Ovary (tissue), 7 donors: ENCODE measurements at regions not wholly inside any gene's neighbourhood (a gene's known extent, or its start where the extent isn't known, plus 50 kb on each side); places are given as distances from the start of the nearest gene placed in this dataset.

Experiments used
- DNase-seq, 5 donors: peaks; one replicate each; pipeline ENCODE4 v3.0.0-alpha.2; 2019 to 2020
- H3K27ac ChIP-seq, 2 donors: fragments of 200-600 bp; one replicate each; pipeline versions ENCODE4 v1.5.1 to v1.8.0; 2019 to 2022
- H3K27me3 ChIP-seq: fragments of 200-600 bp; one replicate; pipeline ENCODE4 v1.8.0; 2022
- H3K36me3 ChIP-seq: fragments of 200-600 bp; sonication (generic); one replicate; pipeline ENCODE4 v1.5.1; 2019
- H3K4me1 ChIP-seq: one replicate; pipeline ENCODE4 v1.8.1; 2013; ENCODE audit warnings: mild to moderate bottlenecking, moderate library complexity; ENCODE audit not compliant: insufficient read depth
- H3K4me3 ChIP-seq: fragments of 200-600 bp; sonication (generic); one replicate; pipeline ENCODE4 v1.5.1; 2017
- H3K9me3 ChIP-seq, 2 donors: fragments of 200-600 bp in 1 of 2; sonication (generic) in 1 of 2; one replicate each; pipeline versions ENCODE4 v1.5.1 to v1.8.1; 2013 to 2019; ENCODE audit warnings: mild to moderate bottlenecking in 1 of 2, moderate library complexity in 1 of 2
- EP300 ChIP-seq: sonication (generic); formaldehyde crosslinking; IDR thresholded peaks from one replicate; pipeline ENCODE4 v1.6.1; 2017; ENCODE audit warnings: antibody characterized with exemption
- POLR2A ChIP-seq: fragments of 450-650 bp; IDR thresholded peaks from one replicate; pipeline ENCODE4 v1.6.1; 2017; ENCODE audit warnings: antibody characterized with exemption, mild to moderate bottlenecking, moderate library complexity
- WGBS, 3 donors: extraction: QIAGEN DNeasy Blood & Tissue Kit in 1 of 3; methylation state at CpG; one replicate each; pipeline versions ENCODE4 v1.1.5 to v1.1.7; 2013 to 2017; 5-methylcytosine and 5-hydroxymethylcytosine counted together
- intact Hi-C, 4 donors: fragments of 100-400 bp; cut with DNase I; formaldehyde crosslinking; loops; one replicate each; pipeline versions ENCODE4 v1.11.0 to v1.15.1; 2022 to 2023
- TF ChIP-seq, protein P1 (sequence below), 3 donors: fragments of 450-650 bp in 2 of 3; fragments of 200-600 bp in 1 of 3; IDR thresholded peaks; one replicate each; pipeline versions ENCODE4 v1.5.1 to v1.8.0; 2016 to 2022; ENCODE audit warnings: antibody characterized with exemption in 3 of 3, mild to moderate bottlenecking in 1 of 3
- donor health status: DM: no; HTN: no; CAD: no; lungs with moderate emphysema.
- donor health status: DM: no; HTN: no; CAD: no.
- donor health status: Bipolar disorder and iron deficiency.
- donor health status: DM: no; HTN: no; CAD: no.
- donor health status: DM: yes; HTN: yes; CAD: no.

DNA sequence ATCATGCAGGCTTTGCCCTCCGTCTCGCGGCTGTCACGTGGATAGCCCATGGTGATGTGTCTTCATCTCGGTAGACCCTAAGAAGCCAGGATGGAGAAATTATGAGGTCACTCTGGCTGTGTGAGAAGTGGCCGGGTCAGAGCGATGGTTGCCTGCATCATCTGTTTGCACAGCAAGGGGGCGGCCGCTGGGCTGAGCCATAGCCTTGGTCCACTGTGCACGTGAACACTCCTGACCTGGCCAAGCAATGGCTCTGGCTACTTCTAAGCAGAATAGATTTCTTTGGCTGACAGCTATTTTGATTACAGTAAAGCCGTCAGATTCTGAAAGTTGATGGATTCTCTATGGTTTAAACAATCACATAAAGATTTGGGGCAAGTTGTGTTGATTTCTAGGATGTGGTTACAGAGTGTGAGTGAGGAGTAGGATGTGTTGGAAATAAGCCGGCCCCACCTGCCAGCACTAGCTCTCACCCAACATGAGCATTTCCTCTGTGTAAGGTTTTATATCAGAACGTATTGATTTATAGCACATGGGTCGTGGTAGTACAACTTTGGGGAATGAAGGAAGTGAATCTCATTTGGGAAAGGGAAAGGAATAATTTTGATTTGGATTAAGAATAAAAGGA is 214.4 kb upstream of the GPR26 start:
- 70 to 71% (median 71%) methylated on average over 14 of the region's 14 CpGs for WGBS, 3 donors
- Histone ChIP-seq H3K4me1 (no peaks in the 10 kb centered on the region), H3K27me3 (no peaks in the 10 kb centered on the region), H3K27ac (no peak overlapping the region), H3K9me3 (peaks cover 0 to 3% of the 10 kb centered on the region in 2 donors), H3K36me3 (no peaks in the 10 kb centered on the region), H3K4me3 (no peak overlapping the region)
- no peak for DNase-seq
- intact Hi-C loops: no loop called here
- TF ChIP-seq, protein P1, sequence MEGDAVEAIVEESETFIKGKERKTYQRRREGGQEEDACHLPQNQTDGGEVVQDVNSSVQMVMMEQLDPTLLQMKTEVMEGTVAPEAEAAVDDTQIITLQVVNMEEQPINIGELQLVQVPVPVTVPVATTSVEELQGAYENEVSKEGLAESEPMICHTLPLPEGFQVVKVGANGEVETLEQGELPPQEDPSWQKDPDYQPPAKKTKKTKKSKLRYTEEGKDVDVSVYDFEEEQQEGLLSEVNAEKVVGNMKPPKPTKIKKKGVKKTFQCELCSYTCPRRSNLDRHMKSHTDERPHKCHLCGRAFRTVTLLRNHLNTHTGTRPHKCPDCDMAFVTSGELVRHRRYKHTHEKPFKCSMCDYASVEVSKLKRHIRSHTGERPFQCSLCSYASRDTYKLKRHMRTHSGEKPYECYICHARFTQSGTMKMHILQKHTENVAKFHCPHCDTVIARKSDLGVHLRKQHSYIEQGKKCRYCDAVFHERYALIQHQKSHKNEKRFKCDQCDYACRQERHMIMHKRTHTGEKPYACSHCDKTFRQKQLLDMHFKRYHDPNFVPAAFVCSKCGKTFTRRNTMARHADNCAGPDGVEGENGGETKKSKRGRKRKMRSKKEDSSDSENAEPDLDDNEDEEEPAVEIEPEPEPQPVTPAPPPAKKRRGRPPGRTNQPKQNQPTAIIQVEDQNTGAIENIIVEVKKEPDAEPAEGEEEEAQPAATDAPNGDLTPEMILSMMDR (IDR thresholded peaks at IDR 0.05): no peak
- TF ChIP-seq EP300 (no peak), POLR2A (no peak)

DNA sequence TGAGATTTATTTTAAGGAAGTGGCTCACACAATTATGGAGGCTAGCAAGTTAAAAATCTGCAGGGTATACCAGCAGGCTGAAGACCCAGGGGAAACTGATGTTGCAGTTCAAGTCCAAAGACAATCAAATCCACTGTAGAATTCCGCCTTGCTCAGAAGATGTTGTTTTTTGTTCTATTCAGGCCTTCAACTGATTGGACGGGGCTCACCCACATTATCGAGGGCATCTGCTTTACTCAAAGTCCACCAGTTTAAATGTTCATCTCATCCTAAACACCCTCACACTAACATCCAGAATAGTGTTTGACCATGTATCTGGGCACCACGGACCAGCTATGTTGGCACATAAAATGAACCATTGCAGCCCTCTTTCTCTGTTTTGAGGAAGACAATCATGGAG is 211.2 kb upstream of the GPR26 start:
- no peaks in the 10 kb centered on the region for H3K27me3 ChIP-seq
- H3K36me3 ChIP-seq: no peaks in the 10 kb centered on the region
- WGBS, 3 donors: 93 to 95% (median 93%) methylated on average over 4 of the region's 4 CpGs
- intact Hi-C loops: no loop called here
- no peaks in the 10 kb centered on the region for H3K9me3 ChIP-seq
- H3K4me1 ChIP-seq: no peaks in the 10 kb centered on the region
- TF ChIP-seq EP300 (no peak), POLR2A (no peak)
- TF ChIP-seq, protein P1 (IDR thresholded peaks at IDR 0.05): no peak
- no peak overlapping the region for H3K4me3 ChIP-seq
- no peak overlapping the region for H3K27ac ChIP-seq
- no peak for DNase-seq

DNA sequence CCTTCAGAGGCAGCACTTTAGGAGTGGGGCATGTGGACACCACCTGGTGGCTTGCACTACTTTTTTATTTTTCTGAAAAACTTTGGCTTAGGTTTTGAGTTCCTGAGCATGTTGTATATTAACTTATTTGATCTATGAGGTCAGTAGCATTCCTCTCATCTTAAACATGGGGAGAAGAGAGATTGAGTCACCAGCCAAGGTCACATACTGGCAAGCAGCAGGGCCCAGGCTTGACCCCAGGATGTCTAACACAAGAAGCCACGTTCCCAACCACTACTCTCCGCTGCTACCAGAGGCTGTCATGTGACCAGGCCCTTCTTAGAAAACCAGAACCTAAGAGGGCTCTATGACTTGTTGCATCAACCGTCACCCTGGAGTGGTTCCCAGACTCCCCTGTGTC is 210.3 kb upstream of the GPR26 start:
- Histone ChIP-seq H3K36me3 (no peaks in the 10 kb centered on the region), H3K27ac (no peak overlapping the region), H3K9me3 (no peaks in the 10 kb centered on the region), H3K4me3 (no peak overlapping the region), H3K4me1 (no peaks in the 10 kb centered on the region), H3K27me3 (no peaks in the 10 kb centered on the region)
- DNase-seq: no peak
- 76 to 81% (median 77%) methylated on average over 3 of the region's 3 CpGs for WGBS, 3 donors
- intact Hi-C loops: no loop called here
- no peak for TF ChIP-seq EP300
- no peak for TF ChIP-seq POLR2A
- TF ChIP-seq, protein P1 (IDR thresholded peaks at IDR 0.05): no peak

DNA sequence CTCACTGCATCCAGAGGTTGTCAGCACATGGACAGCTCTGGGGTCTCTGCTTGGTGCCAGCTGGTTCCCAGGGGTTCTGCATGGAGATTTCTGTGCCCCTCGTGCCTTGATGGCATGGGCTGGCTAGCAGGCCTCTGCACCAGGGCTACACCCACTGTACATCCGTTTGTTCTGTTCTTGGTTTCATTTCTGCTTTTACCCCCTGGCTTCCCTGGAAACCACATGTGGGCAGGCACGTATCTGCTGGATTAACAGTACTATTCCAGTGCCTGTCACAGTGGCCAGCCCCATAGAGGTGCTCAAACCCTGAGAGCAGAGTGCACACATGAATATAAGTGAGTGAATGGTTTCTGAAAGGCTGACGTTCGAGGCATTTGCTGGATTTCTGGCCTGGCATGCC is 207.2 kb upstream of the GPR26 start:
- no peak for TF ChIP-seq EP300
- no peak for TF ChIP-seq POLR2A
- TF ChIP-seq, protein P1 (IDR thresholded peaks at IDR 0.05): no peak
- Histone ChIP-seq H3K4me1 (no peaks in the 10 kb centered on the region), H3K9me3 (no peaks in the 10 kb centered on the region), H3K36me3 (no peaks in the 10 kb centered on the region), H3K4me3 (no peak overlapping the region), H3K27ac (no peak overlapping the region), H3K27me3 (no peaks in the 10 kb centered on the region)
- 58 to 68% (median 68%) methylated on average over 5 of the region's 5 CpGs for WGBS, 3 donors
- intact Hi-C loops: no loop called here
- DNase-seq: no peak
